ENCODE measurements at regions not wholly inside any gene's neighbourhood (a gene's known extent, or its start where the extent isn't known, plus 50 kb on each side); places are given as distances from the start of the nearest gene placed in this dataset.

DNA sequence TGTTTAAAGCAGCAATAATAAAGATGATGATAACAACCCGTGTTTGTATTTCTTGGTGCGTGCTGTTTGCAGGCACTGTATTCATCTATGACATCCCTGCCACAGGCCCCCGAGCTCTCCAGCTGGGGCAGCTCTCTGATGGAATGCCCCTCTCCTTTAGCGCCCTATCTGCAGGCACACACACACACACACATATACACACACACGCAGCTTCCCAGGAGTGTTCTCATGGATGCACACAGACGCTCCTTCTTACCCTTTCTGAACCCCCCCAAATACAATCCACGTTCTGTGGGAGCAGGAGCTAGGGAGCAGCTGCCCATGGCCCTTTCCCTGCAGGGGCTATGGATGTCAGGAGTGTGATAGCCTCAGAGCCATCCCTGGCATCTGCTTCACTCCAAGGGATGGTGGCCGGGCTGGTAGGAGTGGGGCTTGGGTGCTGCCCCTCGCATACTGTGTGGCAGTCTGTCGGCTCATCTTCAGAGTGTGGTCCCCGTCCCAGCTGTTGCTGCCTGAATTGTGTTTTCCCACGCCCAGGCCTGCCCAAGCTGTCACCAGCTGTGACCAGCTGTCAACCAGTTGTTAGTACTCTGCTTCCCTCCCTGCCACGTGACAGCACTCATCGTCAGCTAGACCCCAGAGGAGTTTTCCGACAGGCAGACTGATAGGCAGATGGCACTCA lies 50.8 kb upstream of the MYCN start:
- no peaks in the 10 kb centered on the region for H3K27me3 ChIP-seq (replicated peaks; ENCODE audit: insufficient read depth, low read length)
- H3K36me3 ChIP-seq (replicated peaks; ENCODE audit: insufficient read depth, low read length): no peaks in the 10 kb centered on the region
- no peak overlapping the region for H2AFZ ChIP-seq (ENCODE audit: low read length)
- no peak overlapping the region for H3K27ac ChIP-seq (ENCODE audit: low read length)
- H4K20me1 ChIP-seq (ENCODE audit: insufficient read depth, low read length): no peaks in the 10 kb centered on the region
- H3K9me3 ChIP-seq (replicated peaks; ENCODE audit: insufficient read depth, low read length): no peaks in the 10 kb centered on the region
- no peaks in the 10 kb centered on the region for H3K9me2 ChIP-seq (replicated peaks; ENCODE audit: insufficient read depth, low read length)
- no peaks in the 10 kb centered on the region for H3K79me2 ChIP-seq (ENCODE audit: low read length)
- H3F3A ChIP-seq (ENCODE audit: insufficient read depth, low read length): no peaks in the 10 kb centered on the region
- no peak overlapping the region for H3K4me3 ChIP-seq (ENCODE audit: low read length)
- TF ChIP-seq EZH2phosphoT487 (IDR thresholded peaks at IDR 0.05; ENCODE audit: low read length) (no peak), EZH2 (optimal IDR thresholded peaks at IDR 0.05; ENCODE audit: low read depth, low read length) (no peak)
- TF ChIP-seq, protein P1, sequence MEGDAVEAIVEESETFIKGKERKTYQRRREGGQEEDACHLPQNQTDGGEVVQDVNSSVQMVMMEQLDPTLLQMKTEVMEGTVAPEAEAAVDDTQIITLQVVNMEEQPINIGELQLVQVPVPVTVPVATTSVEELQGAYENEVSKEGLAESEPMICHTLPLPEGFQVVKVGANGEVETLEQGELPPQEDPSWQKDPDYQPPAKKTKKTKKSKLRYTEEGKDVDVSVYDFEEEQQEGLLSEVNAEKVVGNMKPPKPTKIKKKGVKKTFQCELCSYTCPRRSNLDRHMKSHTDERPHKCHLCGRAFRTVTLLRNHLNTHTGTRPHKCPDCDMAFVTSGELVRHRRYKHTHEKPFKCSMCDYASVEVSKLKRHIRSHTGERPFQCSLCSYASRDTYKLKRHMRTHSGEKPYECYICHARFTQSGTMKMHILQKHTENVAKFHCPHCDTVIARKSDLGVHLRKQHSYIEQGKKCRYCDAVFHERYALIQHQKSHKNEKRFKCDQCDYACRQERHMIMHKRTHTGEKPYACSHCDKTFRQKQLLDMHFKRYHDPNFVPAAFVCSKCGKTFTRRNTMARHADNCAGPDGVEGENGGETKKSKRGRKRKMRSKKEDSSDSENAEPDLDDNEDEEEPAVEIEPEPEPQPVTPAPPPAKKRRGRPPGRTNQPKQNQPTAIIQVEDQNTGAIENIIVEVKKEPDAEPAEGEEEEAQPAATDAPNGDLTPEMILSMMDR (IDR thresholded peaks at IDR 0.05; ENCODE audit: low read length): no peak
- no peak overlapping the region for H3K4me2 ChIP-seq (ENCODE audit: low read depth, low read length)
- no peak for DNase-seq
- H3K9ac ChIP-seq (ENCODE audit: low read length): no peak overlapping the region
- peaks cover 7% of the 10 kb centered on the region for H3K4me1 ChIP-seq (ENCODE audit: low read length)

DNA sequence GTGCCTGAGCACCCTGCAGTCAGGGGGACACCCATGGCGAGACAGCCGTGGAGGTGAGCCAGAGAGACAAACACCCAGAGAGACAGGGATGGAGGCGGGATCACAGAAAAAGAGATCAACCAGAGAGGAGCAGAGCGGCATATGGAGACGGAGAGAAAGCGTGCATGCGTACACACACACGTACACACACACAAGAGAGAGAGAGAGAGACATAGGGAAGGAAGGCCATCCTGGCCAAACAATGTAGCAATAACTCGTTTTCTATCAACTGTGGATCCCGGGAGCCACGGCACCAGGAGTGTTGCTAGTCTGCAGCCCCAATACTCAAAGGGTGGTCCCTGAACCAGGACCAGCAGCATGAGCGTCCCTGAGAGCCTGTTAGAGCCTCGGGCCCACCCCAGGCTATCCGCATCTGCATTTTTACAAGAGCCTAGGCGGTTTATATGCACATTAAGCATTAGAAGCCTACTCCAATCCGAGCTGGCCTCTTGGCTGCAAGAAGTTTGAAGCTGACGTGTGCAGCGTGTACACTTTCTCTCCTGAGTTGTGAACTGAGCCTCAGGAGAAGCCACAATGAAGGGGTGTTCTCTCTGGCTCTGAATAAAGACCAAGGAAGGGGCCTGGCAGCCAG lies 50.1 kb upstream of the MYCN start:
- no peak for TF ChIP-seq EZH2 (optimal IDR thresholded peaks at IDR 0.05; ENCODE audit: low read depth, low read length)
- TF ChIP-seq, protein P1 (IDR thresholded peaks at IDR 0.05; ENCODE audit: low read length): no peak
- Histone ChIP-seq H3K27me3 (replicated peaks; ENCODE audit: insufficient read depth, low read length) (no peaks in the 10 kb centered on the region), H4K20me1 (ENCODE audit: insufficient read depth, low read length) (no peaks in the 10 kb centered on the region), H3K9ac (ENCODE audit: low read length) (no peak overlapping the region), H3K9me2 (replicated peaks; ENCODE audit: insufficient read depth, low read length) (no peaks in the 10 kb centered on the region), H3K79me2 (ENCODE audit: low read length) (no peaks in the 10 kb centered on the region), H2AFZ (ENCODE audit: low read length) (no peak overlapping the region), H3K36me3 (replicated peaks; ENCODE audit: insufficient read depth, low read length) (no peaks in the 10 kb centered on the region), H3F3A (ENCODE audit: insufficient read depth, low read length) (no peaks in the 10 kb centered on the region), H3K27ac (ENCODE audit: low read length) (no peak overlapping the region), H3K9me3 (replicated peaks; ENCODE audit: insufficient read depth, low read length) (no peaks in the 10 kb centered on the region), H3K4me1 (ENCODE audit: low read length) (peaks cover 7% of the 10 kb centered on the region), H3K4me3 (ENCODE audit: low read length) (no peak overlapping the region), H3K4me2 (ENCODE audit: low read depth, low read length) (no peak overlapping the region)
- no peak for DNase-seq
